Right atrium auricular region (tissue), 2 donors: ENCODE measurements at regions not wholly inside any gene's neighbourhood (a gene's known extent, or its start where the extent isn't known, plus 50 kb on each side); places are given as distances from the start of the nearest gene placed in this dataset.
A peak's percentile ranks its signal among the peaks of the same experiment; 100 is the strongest.

Source experiments
- DNase-seq: peaks from one replicate; pipeline ENCODE4 v3.0.0-alpha.2; 2019; ENCODE audit warnings: low spot score
- H3K27ac ChIP-seq, 2 donors: fragments of 200-600 bp; sonication (generic); 1 replicate in 1 of 2; 2 replicates in 1 of 2; pipeline ENCODE4 v1.5.1; 2016 to 2019
- H3K27me3 ChIP-seq, 2 donors: fragments of 200-600 bp; sonication (generic); one replicate each; pipeline versions ENCODE4 v1.5.1 to v1.6.0; 2017 to 2019
- H3K36me3 ChIP-seq: fragments of 200-600 bp; sonication (generic); one replicate; pipeline ENCODE4 v1.5.1; 2016
- H3K4me1 ChIP-seq, 2 donors: fragments of 200-600 bp; sonication (generic); one replicate each; pipeline versions ENCODE4 v1.5.1 to v1.6.0; 2017 to 2019
- H3K4me3 ChIP-seq, 2 donors: fragments of 200-600 bp; sonication (generic); 1 replicate in 1 of 2; 2 replicates in 1 of 2; pipeline ENCODE4 v1.5.1; 2017 to 2019; ENCODE audit warnings: mild to moderate bottlenecking in 1 of 2, moderate library complexity in 1 of 2
- H3K9me3 ChIP-seq, 2 donors: fragments of 200-600 bp; sonication (generic); one replicate each; pipeline ENCODE4 v1.5.1; 2019
- TF ChIP-seq, protein P1 (sequence below), 2 donors: fragments of 200-600 bp; sonication (generic); IDR thresholded peaks; one replicate each; pipeline ENCODE4 v1.5.1; 2019; ENCODE audit warnings: antibody characterized with exemption in 2 of 2

DNA sequence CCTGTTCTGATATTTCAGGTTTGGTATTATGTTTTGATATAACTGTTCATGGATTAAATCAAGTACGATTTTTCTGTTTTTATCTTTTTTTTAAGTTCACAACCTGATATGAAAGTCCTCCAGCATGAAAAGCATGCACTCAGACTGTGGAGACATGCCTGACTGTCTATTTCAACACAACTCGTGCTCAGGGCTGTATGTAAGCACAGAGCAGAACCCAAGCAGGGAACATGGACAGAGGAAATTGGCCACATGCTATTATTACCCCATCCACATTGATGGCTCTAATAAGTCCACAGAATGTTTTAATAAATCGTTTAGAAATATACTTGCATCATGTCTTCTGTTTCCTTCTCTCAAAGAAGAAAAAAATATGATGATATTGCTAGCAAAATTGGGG lies 730.4 kb downstream of the C6orf118 start:
- Histone ChIP-seq H3K9me3 (peaks cover 0 to 12% of the 10 kb centered on the region in 2 donors), H3K27me3 (no peaks in the 10 kb centered on the region), H3K27ac (peak overlapping the region in 1 of 2 donors; percentile 11), H3K36me3 (no peaks in the 10 kb centered on the region), H3K4me3 (no peak overlapping the region), H3K4me1 (no peaks in the 10 kb centered on the region)
- no peak for DNase-seq
- TF ChIP-seq, protein P1, sequence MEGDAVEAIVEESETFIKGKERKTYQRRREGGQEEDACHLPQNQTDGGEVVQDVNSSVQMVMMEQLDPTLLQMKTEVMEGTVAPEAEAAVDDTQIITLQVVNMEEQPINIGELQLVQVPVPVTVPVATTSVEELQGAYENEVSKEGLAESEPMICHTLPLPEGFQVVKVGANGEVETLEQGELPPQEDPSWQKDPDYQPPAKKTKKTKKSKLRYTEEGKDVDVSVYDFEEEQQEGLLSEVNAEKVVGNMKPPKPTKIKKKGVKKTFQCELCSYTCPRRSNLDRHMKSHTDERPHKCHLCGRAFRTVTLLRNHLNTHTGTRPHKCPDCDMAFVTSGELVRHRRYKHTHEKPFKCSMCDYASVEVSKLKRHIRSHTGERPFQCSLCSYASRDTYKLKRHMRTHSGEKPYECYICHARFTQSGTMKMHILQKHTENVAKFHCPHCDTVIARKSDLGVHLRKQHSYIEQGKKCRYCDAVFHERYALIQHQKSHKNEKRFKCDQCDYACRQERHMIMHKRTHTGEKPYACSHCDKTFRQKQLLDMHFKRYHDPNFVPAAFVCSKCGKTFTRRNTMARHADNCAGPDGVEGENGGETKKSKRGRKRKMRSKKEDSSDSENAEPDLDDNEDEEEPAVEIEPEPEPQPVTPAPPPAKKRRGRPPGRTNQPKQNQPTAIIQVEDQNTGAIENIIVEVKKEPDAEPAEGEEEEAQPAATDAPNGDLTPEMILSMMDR (IDR thresholded peaks at IDR 0.05), result no peak

DNA sequence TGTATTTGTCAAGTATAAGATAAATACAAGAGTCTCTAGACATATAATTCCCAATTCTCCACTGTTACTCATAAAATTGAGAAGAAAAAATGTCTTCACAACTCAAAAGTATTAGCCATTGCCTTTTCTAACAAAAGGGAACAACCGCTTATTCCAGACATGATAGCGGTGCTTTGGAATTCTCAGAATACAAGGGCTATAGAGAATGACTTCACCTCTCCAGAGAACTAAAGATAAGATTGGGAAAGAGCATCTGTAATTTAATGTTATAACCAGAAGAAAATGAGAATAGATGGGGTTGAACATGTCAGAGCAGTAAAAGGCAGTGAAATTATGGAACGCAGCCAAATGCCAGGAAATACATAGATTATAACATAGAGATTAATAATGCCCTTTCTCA lies 730.8 kb downstream of the C6orf118 start:
- Histone ChIP-seq H3K27me3 (no peaks in the 10 kb centered on the region), H3K27ac (peak overlapping the region in 1 of 2 donors; percentile 11), H3K9me3 (peaks cover 0 to 12% of the 10 kb centered on the region in 2 donors), H3K4me1 (no peaks in the 10 kb centered on the region), H3K36me3 (no peaks in the 10 kb centered on the region), H3K4me3 (no peak overlapping the region)
- no peak for DNase-seq
- TF ChIP-seq, protein P1 (IDR thresholded peaks at IDR 0.05), result no peak

DNA sequence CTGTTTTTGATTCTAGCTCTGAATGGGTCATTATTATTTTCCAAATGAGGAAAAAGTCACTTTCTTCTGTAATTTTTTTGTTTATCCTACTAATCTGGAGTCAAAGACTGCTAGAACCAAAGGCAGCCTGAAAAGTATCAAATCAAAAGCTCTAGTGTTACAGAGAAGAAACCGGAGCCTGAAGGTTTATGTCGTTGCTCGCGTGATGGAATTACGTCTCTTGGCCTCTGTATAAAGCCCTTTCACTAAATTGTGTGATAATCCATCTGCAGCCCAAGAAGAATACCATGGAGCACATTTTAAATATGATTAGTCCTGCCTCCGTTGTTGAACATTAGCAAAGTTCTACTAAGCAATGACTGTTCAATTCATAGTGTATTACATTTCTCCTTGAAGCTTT lies 738.6 kb downstream of the C6orf118 start:
- no peak overlapping the region for H3K4me3 ChIP-seq
- no peaks in the 10 kb centered on the region for H3K36me3 ChIP-seq
- no peak overlapping the region for H3K27ac ChIP-seq
- H3K9me3 ChIP-seq, result no peaks in the 10 kb centered on the region
- no peaks in the 10 kb centered on the region for H3K27me3 ChIP-seq
- H3K4me1 ChIP-seq, result no peaks in the 10 kb centered on the region
- TF ChIP-seq, protein P1 (IDR thresholded peaks at IDR 0.05), result no peak
- no peak for DNase-seq

DNA sequence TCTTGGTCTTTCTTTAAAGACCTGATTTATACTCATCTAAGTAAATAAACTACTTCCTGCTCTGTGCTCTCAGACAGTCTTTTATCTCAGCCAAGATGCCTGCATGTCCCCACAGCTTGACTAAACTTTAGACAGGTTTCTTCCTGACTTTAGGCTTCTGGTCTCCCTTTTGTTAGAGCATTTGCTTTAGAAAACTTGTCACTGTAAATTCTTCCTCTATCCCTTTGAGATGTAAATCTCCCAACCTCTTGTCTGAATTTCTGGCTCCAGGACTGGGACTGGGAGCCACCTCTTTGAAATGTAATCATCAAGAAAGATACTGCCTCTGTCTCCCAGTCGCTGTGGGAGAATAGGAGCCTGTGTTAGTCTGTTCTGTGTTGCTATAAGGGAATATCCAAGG lies 739.9 kb downstream of the C6orf118 start:
- H3K36me3 ChIP-seq, result no peaks in the 10 kb centered on the region
- TF ChIP-seq, protein P1 (IDR thresholded peaks at IDR 0.05), result no peak
- no peaks in the 10 kb centered on the region for H3K4me1 ChIP-seq
- H3K9me3 ChIP-seq, result no peaks in the 10 kb centered on the region
- H3K27me3 ChIP-seq, result no peaks in the 10 kb centered on the region
- no peak overlapping the region for H3K4me3 ChIP-seq
- no peak for DNase-seq
- H3K27ac ChIP-seq, result no peak overlapping the region

DNA sequence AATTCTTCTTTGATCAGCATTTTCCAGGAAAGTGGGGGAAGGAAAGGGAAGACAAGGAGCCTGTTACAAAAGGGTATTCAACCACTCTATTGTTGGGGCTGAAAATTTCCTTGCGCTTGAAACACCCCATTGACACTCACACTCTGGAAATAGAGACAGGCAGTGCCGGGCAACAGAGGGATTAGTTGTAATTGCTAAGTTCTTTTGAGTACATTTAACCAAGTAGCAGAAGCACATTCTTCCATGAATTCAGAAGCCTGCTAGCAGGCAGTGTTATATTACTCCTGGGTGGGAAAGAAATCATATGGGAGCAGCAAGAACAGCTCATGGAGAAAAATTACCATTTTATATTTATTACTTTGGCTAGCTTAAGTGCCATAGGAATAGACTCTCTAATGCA lies 745.5 kb downstream of the C6orf118 start:
- TF ChIP-seq, protein P1 (IDR thresholded peaks at IDR 0.05), result no peak
- no peak overlapping the region for H3K4me3 ChIP-seq
- DNase-seq, result no peak

DNA sequence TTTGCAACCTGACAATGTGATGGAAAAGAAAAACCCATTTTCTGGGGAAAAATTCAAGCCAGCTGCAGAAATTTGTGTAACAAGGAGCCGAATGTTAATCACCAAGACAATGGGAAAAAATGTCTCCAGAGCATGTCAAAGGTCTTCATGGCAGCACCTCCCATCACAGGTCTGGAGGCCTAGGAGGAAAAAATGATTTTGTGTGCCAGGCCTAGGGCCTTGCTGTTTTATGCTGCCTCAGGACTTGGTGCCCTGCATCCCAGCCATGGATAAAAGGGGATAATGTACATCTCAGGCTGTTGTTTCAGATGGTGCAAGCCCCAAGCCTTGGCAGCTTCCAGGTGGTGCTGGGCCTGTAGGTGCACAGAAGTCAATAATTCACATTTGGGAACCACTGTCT lies 747.7 kb downstream of the C6orf118 start:
- TF ChIP-seq, protein P1 (IDR thresholded peaks at IDR 0.05), result no peak

More for the DNA sequence above, 745.5 kb downstream of the C6orf118 start:
- Histone ChIP-seq H3K27me3 (no peaks in the 10 kb centered on the region), H3K36me3 (no peaks in the 10 kb centered on the region), H3K27ac (no peak overlapping the region), H3K4me1 (no peaks in the 10 kb centered on the region), H3K9me3 (peaks cover 0 to 6% of the 10 kb centered on the region in 2 donors)

More for the DNA sequence above, 747.7 kb downstream of the C6orf118 start:
- no peak overlapping the region for H3K27ac ChIP-seq
- no peak for DNase-seq
- H3K9me3 ChIP-seq, result peaks cover 0 to 6% of the 10 kb centered on the region in 2 donors
- H3K27me3 ChIP-seq, result no peaks in the 10 kb centered on the region
- H3K36me3 ChIP-seq, result no peaks in the 10 kb centered on the region
- no peaks in the 10 kb centered on the region for H3K4me1 ChIP-seq
- H3K4me3 ChIP-seq, result no peak overlapping the region
